ENCODE measurements at regions not wholly inside any gene's neighbourhood (a gene's known extent, or its start where the extent isn't known, plus 50 kb on each side); places are given as distances from the start of the nearest gene placed in this dataset.

DNA sequence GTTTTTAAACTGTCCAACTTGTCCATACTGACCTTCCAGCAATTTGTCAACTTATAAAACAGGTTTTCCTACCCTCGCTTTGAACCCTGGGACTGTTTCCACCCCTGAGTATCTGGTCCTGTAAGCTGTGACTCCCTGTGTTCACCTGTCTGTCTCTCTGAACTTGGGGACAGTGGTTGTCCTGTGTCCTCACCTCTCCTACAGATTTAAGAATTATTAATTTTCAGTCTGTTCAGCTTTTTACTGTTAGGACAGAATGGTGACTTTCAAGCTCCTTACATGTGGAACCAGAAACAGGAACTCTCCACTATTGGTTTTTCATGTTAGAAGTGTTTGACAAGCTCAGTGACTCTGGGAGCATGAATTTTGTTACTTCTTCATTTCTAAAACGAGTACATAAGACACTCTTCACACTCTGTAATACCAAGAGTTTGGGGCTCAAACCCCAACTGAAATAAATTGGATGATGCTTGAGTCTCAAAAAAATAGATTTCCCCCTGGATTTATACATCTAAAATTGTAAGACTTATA is 713.9 kb downstream of the COL12A1 start:
- TF ChIP-seq POLR2A (IDR thresholded peaks at IDR 0.05) (no peak), POLR2AphosphoS5 (IDR thresholded peaks at IDR 0.05) (no peak)
- TF ChIP-seq, protein P1, sequence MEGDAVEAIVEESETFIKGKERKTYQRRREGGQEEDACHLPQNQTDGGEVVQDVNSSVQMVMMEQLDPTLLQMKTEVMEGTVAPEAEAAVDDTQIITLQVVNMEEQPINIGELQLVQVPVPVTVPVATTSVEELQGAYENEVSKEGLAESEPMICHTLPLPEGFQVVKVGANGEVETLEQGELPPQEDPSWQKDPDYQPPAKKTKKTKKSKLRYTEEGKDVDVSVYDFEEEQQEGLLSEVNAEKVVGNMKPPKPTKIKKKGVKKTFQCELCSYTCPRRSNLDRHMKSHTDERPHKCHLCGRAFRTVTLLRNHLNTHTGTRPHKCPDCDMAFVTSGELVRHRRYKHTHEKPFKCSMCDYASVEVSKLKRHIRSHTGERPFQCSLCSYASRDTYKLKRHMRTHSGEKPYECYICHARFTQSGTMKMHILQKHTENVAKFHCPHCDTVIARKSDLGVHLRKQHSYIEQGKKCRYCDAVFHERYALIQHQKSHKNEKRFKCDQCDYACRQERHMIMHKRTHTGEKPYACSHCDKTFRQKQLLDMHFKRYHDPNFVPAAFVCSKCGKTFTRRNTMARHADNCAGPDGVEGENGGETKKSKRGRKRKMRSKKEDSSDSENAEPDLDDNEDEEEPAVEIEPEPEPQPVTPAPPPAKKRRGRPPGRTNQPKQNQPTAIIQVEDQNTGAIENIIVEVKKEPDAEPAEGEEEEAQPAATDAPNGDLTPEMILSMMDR (IDR thresholded peaks at IDR 0.05 in 8 of 11, conservative IDR thresholded peaks at IDR 0.05 in 3 of 11), result no peak
